CD4-positive, alpha-beta T cell (primary cell): ENCODE measurements at regions not wholly inside any gene's neighbourhood (a gene's known extent, or its start where the extent isn't known, plus 50 kb on each side); places are given as distances from the start of the nearest gene placed in this dataset.

Experiments
- ATAC-seq: fragments of 200-7000 bp; cut with Tn5 transposase; one replicate; pipeline ENCODE4 v1.10.0; 2022; ENCODE audit warnings: mild to moderate bottlenecking; ENCODE audit not compliant: poor library complexity
- CTCF ChIA-PET: fragments of 350-600 bp; sonication (Branson Sonifier 250); formaldehyde crosslinking; loops from one replicate; lab custom pipeline; 2021; ENCODE audit warnings: antibody characterized with exemption, inconsistent platforms; lab: Charles Lee
- POLR2A ChIA-PET: fragments of 350-600 bp; sonication (Branson Sonifier 250); formaldehyde crosslinking; loops from one replicate; lab custom pipeline; 2021; ENCODE audit warnings: antibody characterized with exemption, inconsistent platforms; lab: Charles Lee
- DNase-seq, 14 experiments: peaks; one replicate each; pipeline ENCODE4 v3.0.0-alpha.2; 2013 to 2020; ENCODE audit warnings: mixed read lengths in 2 of 14
- H3K27ac ChIP-seq, 2 donors: one replicate each; pipeline versions ENCODE4 v1.5.1 to v1.7.0; 2013; ENCODE audit warnings: low read length in 2 of 2, low read depth in 1 of 2, mild to moderate bottlenecking in 1 of 2
- H3K27me3 ChIP-seq, 2 experiments: 1 replicate in 1 of 2; 2 replicates in 1 of 2; pipeline versions ENCODE4 v1.6.1 to v1.7.0; 2013; ENCODE audit warnings: low read length in 2 of 2, control low read depth in 1 of 2, mild to moderate bottlenecking in 1 of 2, moderate library complexity in 1 of 2; ENCODE audit not compliant: insufficient read depth in 2 of 2, control insufficient read depth in 1 of 2
- H3K36me3 ChIP-seq: one replicate; pipeline ENCODE4 v1.6.1; 2013; ENCODE audit warnings: low read length, control low read depth; ENCODE audit not compliant: insufficient read depth
- H3K4me1 ChIP-seq: one replicate; pipeline ENCODE4 v1.6.1; 2013; ENCODE audit warnings: low read length, control low read depth; ENCODE audit not compliant: insufficient read depth
- H3K4me3 ChIP-seq: one replicate; pipeline ENCODE4 v1.5.1; 2013; ENCODE audit warnings: mild to moderate bottlenecking, low read length, moderate library complexity
- H3K9me3 ChIP-seq, 2 experiments: 1 replicate in 1 of 2; 2 replicates in 1 of 2; pipeline versions ENCODE4 v1.6.1 to v1.7.0; 2013; ENCODE audit warnings: low read length in 2 of 2, mild to moderate bottlenecking in 2 of 2, control low read depth in 1 of 2, moderate library complexity in 1 of 2; ENCODE audit not compliant: control insufficient read depth in 1 of 2, insufficient read depth in 1 of 2
- H3K27ac Mint-ChIP-seq: one replicate; pipeline ENCODE4 v1.8.0; 2020; ENCODE audit warnings: mixed read lengths
- H3K27me3 Mint-ChIP-seq: one replicate; pipeline ENCODE4 v1.8.0; 2021; ENCODE audit warnings: mixed read lengths
- H3K36me3 Mint-ChIP-seq: one replicate; pipeline ENCODE4 v1.8.0; 2021; ENCODE audit warnings: low read depth, mixed read lengths
- H3K4me1 Mint-ChIP-seq: one replicate; pipeline ENCODE4 v1.8.0; 2021; ENCODE audit warnings: low read depth, mixed read lengths
- H3K4me3 Mint-ChIP-seq: one replicate; pipeline ENCODE4 v1.8.0; 2020; ENCODE audit warnings: mild to moderate bottlenecking, mixed read lengths
- H3K9me3 Mint-ChIP-seq: one replicate; pipeline ENCODE4 v1.8.0; 2020; ENCODE audit warnings: mixed read lengths
- CTCF ChIP-seq: fragments of 200-600 bp; IDR thresholded peaks from one replicate; pipeline ENCODE4 v1.8.0; 2022; ENCODE audit warnings: antibody characterized with exemption, mild to moderate bottlenecking
- intact Hi-C, 2 experiments: fragments of 100-400 bp; cut with DNase I in 1 of 2; cut with micrococcal nuclease in 1 of 2; formaldehyde crosslinking; loops; one replicate each; pipeline versions ENCODE4 v1.15.1 to v1.9.0; 2023 to 2025; cut with DNase I, micrococcal nuclease

- Mint-ChIP-seq H3K4me3 (no peak overlapping the region), H3K9me3 (no peaks in the 10 kb centered on the region), H3K27ac (no peak overlapping the region), H3K36me3 (no peaks in the 10 kb centered on the region), H3K27me3 (no peaks in the 10 kb centered on the region), H3K4me1 (no peaks in the 10 kb centered on the region)
- Histone ChIP-seq H3K27me3 (no peaks in the 10 kb centered on the region), H3K4me3 (no peak overlapping the region), H3K4me1 (no peaks in the 10 kb centered on the region), H3K9me3 (no peaks in the 10 kb centered on the region), H3K27ac (no peak overlapping the region), H3K36me3 (no peaks in the 10 kb centered on the region)
- intact Hi-C loops, result no loop called here
- no peak for DNase-seq
- ChIA-PET CTCF (interaction anchor here (0.7 kb wide), 1 partner anchor 9 kb away, joined by 6 read pairs; no protein-coding TSS in a partner anchor), POLR2A (no interaction called here)
- TF ChIP-seq CTCF, result no peak
- no peak for ATAC-seq
Measured at GRCh38 chr7:33750177-33750576, 155.2 kb upstream of the BMPER start.

- Mint-ChIP-seq H3K27ac (no peak overlapping the region), H3K4me1 (no peaks in the 10 kb centered on the region), H3K36me3 (no peaks in the 10 kb centered on the region), H3K9me3 (no peaks in the 10 kb centered on the region), H3K27me3 (no peaks in the 10 kb centered on the region), H3K4me3 (no peak overlapping the region)
- intact Hi-C loops, result no loop called here
- Histone ChIP-seq H3K27ac (no peak overlapping the region), H3K36me3 (no peaks in the 10 kb centered on the region), H3K9me3 (no peaks in the 10 kb centered on the region), H3K4me3 (no peak overlapping the region), H3K4me1 (no peaks in the 10 kb centered on the region), H3K27me3 (no peaks in the 10 kb centered on the region)
- no peak for TF ChIP-seq CTCF
- no peak for ATAC-seq
- ChIA-PET POLR2A (interaction anchor here (0.7 kb wide), 1 partner anchor 35 kb away, joined by 3 read pairs; no protein-coding TSS in a partner anchor), CTCF (no interaction called here)
- DNase-seq, result no peak
Measured at GRCh38 chr7:33751443-33751842, 153.9 kb upstream of the BMPER start.

- Mint-ChIP-seq H3K4me3 (no peak overlapping the region), H3K27me3 (no peaks in the 10 kb centered on the region), H3K36me3 (no peaks in the 10 kb centered on the region), H3K9me3 (no peaks in the 10 kb centered on the region), H3K27ac (no peak overlapping the region), H3K4me1 (no peaks in the 10 kb centered on the region)
- ChIA-PET POLR2A (no interaction called here), CTCF (no interaction called here)
- TF ChIP-seq CTCF, result no peak
- H3K9me3 ChIP-seq, result no peaks in the 10 kb centered on the region
- no peaks in the 10 kb centered on the region for H3K4me1 ChIP-seq
- intact Hi-C loops, result no loop called here
- ATAC-seq, result no peak
- no peak overlapping the region for H3K27ac ChIP-seq
- no peaks in the 10 kb centered on the region for H3K27me3 ChIP-seq
- H3K4me3 ChIP-seq, result no peak overlapping the region
- no peaks in the 10 kb centered on the region for H3K36me3 ChIP-seq
- no peak for DNase-seq
Measured at GRCh38 chr7:33753881-33754525, 151.3 kb upstream of the BMPER start.
